ENCODE measurements at regions not wholly inside any gene's neighbourhood (a gene's known extent, or its start where the extent isn't known, plus 50 kb on each side); places are given as distances from the start of the nearest gene placed in this dataset.
A peak's percentile ranks its signal among the peaks of the same experiment; 100 is the strongest.
"Not testable (repeated sequence)": the region's sequence is repeated elsewhere in the genome, so short reads cannot be mapped to it uniquely, and the experiment has no call there.

- intact Hi-C loops (cut with DNase I, micrococcal nuclease): no loop called here
- TF ChIP-seq CTCF (IDR thresholded peaks at IDR 0.05): no peak
- ATAC-seq: no peak
- H3K4me1 ChIP-seq (ENCODE audit: low read depth): no peaks in the 10 kb centered on the region
- H3K36me3 ChIP-seq (ENCODE audit: low read depth): no peaks in the 10 kb centered on the region
- no peaks in the 10 kb centered on the region for H3K9me3 ChIP-seq
- no peak for DNase-seq
- H3K4me3 ChIP-seq: no peak overlapping the region
These were observed 102.7 kb downstream of the DACT1 start for GRCh38 chr14:58740379-58740935.

GRCh38 chr14:58744801-58745394 lies 107.1 kb downstream of the DACT1 start:
- ATAC-seq: no peak
- Histone ChIP-seq H3K9me3 (no peaks in the 10 kb centered on the region), H3K36me3 (ENCODE audit: low read depth) (no peaks in the 10 kb centered on the region), H3K4me3 (no peak overlapping the region), H3K4me1 (ENCODE audit: low read depth) (peaks cover 15% of the 10 kb centered on the region)
- no peak for TF ChIP-seq CTCF (IDR thresholded peaks at IDR 0.05)
- DNase-seq: no peak
- intact Hi-C loops (cut with DNase I, micrococcal nuclease): no loop called here

- ATAC-seq (peak; percentile 22), DNase-seq (no peak)
- intact Hi-C loops (cut with DNase I, micrococcal nuclease): no loop called here
These were observed 108.5 kb downstream of the DACT1 start for GRCh38 chr14:58746261-58746660.

GRCh38 chr14:58746701-58747100 lies 108.9 kb downstream of the DACT1 start:
- intact Hi-C loops (cut with DNase I, micrococcal nuclease): no loop called here
- ATAC-seq: no peak
- peaks cover 30% of the 10 kb centered on the region for H3K4me1 ChIP-seq (ENCODE audit: low read depth)

More at GRCh38 chr14:58746261-58746660, 108.5 kb downstream of the DACT1 start:
- Histone ChIP-seq H3K9me3 (no peaks in the 10 kb centered on the region), H3K4me1 (ENCODE audit: low read depth) (peaks cover 26% of the 10 kb centered on the region), H3K4me3 (no peak overlapping the region), H3K36me3 (ENCODE audit: low read depth) (no peaks in the 10 kb centered on the region)
- TF ChIP-seq CTCF (IDR thresholded peaks at IDR 0.05): no peak

GRCh38 chr14:58747181-58747580 lies 109.4 kb downstream of the DACT1 start:
- H3K36me3 ChIP-seq (ENCODE audit: low read depth): no peaks in the 10 kb centered on the region
- no peak overlapping the region for H3K4me3 ChIP-seq
- TF ChIP-seq CTCF (IDR thresholded peaks at IDR 0.05): no peak
- peak in 1 of 3 donors; percentile 62 for DNase-seq
- intact Hi-C loops (cut with DNase I, micrococcal nuclease): no loop called here
- no peak for ATAC-seq
- peaks cover 35% of the 10 kb centered on the region for H3K4me1 ChIP-seq (ENCODE audit: low read depth)
- H3K9me3 ChIP-seq: no peaks in the 10 kb centered on the region

More at GRCh38 chr14:58746701-58747100, 108.9 kb downstream of the DACT1 start:
- Histone ChIP-seq H3K9me3 (no peaks in the 10 kb centered on the region), H3K4me3 (no peak overlapping the region), H3K36me3 (ENCODE audit: low read depth) (no peaks in the 10 kb centered on the region)
- DNase-seq: no peak
- TF ChIP-seq CTCF (IDR thresholded peaks at IDR 0.05): no peak

GRCh38 chr14:58748251-58748650 lies 110.5 kb downstream of the DACT1 start:
- ATAC-seq; DNase-seq; H3K9me3 ChIP-seq; intact Hi-C loops (cut with DNase I, micrococcal nuclease); H3K4me3 ChIP-seq; H3K36me3 ChIP-seq (ENCODE audit: low read depth): not testable (repeated sequence)
- H3K4me1 ChIP-seq (ENCODE audit: low read depth): peaks cover 41% of the 10 kb centered on the region

Data from mucosa of descending colon (tissue), 3 donors.